Gastroesophageal sphincter (tissue), 3 donors: ENCODE measurements at regions not wholly inside any gene's neighbourhood (a gene's known extent, or its start where the extent isn't known, plus 50 kb on each side); places are given as distances from the start of the nearest gene placed in this dataset.

Source experiments
- CTCF ChIP-seq, 4 experiments: fragments of 200-600 bp in 2 of 4; fragments of 450-650 bp in 2 of 4; sonication (generic) in 1 of 4; IDR thresholded peaks; one replicate each; pipeline ENCODE4 v1.5.1; 2017 to 2019; ENCODE audit warnings: antibody characterized with exemption in 4 of 4, mild to moderate bottlenecking in 2 of 4, moderate library complexity in 2 of 4
- EP300 ChIP-seq: sonication (generic); formaldehyde crosslinking; IDR thresholded peaks from one replicate; pipeline ENCODE4 v1.6.1; 2017; ENCODE audit warnings: antibody characterized with exemption, mild to moderate bottlenecking
- POLR2A ChIP-seq, 2 donors: fragments of 450-650 bp; IDR thresholded peaks; one replicate each; pipeline ENCODE4 v1.6.1; 2017; ENCODE audit warnings: antibody characterized with exemption in 2 of 2, mild to moderate bottlenecking in 2 of 2, moderate library complexity in 1 of 2
- POLR2AphosphoS5 ChIP-seq: sonication (generic); formaldehyde crosslinking; IDR thresholded peaks from one replicate; pipeline ENCODE4 v1.6.1; 2017; ENCODE audit warnings: antibody characterized with exemption

- TF ChIP-seq CTCF (IDR thresholded peaks at IDR 0.05) (no peak), POLR2A (IDR thresholded peaks at IDR 0.05) (no peak), POLR2AphosphoS5 (no peak), EP300 (no peak)
These were observed 239.9 kb upstream of the RAG2 start for GRCh38 chr11:36837831-36838437.
